Endothelial cell of umbilical vein (primary cell): ENCODE measurements at regions not wholly inside any gene's neighbourhood (a gene's known extent, or its start where the extent isn't known, plus 50 kb on each side); places are given as distances from the start of the nearest gene placed in this dataset.

Experiments
- CTCF ChIP-seq, 2 donors: IDR thresholded peaks; 1 replicate in 1 of 2; 2 replicates in 1 of 2; pipeline ENCODE4 v1.5.1; 2011; ENCODE audit warnings: low read length in 2 of 2, mild to moderate bottlenecking in 2 of 2, moderate library complexity in 2 of 2, control low read depth in 1 of 2, inconsistent platforms in 1 of 2, low read depth in 1 of 2; ENCODE audit not compliant: insufficient read depth in 1 of 2; ENCODE audit errors: extremely low read depth in 1 of 2
- EZH2 ChIP-seq: IDR thresholded peaks from 2 replicates; pipeline ENCODE4 v1.6.1; 2012; ENCODE audit warnings: borderline replicate concordance, low read depth, mild to moderate bottlenecking, moderate library complexity, low read length, inconsistent platforms; ENCODE audit not compliant: severe bottlenecking
- FOS ChIP-seq: IDR thresholded peaks from 2 replicates; pipeline ENCODE4 v1.6.1; 2011; ENCODE audit warnings: mild to moderate bottlenecking, low read length, moderate library complexity, borderline replicate concordance; ENCODE audit not compliant: insufficient read depth
- MAX ChIP-seq: IDR thresholded peaks from 2 replicates; pipeline ENCODE4 v1.6.1; 2011; ENCODE audit not compliant: insufficient read depth, insufficient read length
- MYC ChIP-seq: IDR thresholded peaks from one replicate; pipeline ENCODE4 v1.6.1; 2011; ENCODE audit warnings: mild to moderate bottlenecking, low read depth, low read length
- POLR2A ChIP-seq: IDR thresholded peaks from 2 replicates; pipeline ENCODE4 v1.6.1; 2012; ENCODE audit warnings: low read depth, mild to moderate bottlenecking, control low read depth, low read length
- POLR2AphosphoS5 ChIP-seq: IDR thresholded peaks from 2 replicates; pipeline ENCODE4 v1.6.1; 2012; ENCODE audit warnings: low read depth, mild to moderate bottlenecking, control low read depth, low read length, moderate library complexity; ENCODE audit not compliant: insufficient read depth

GRCh38 chr16:65384441-65384840, 262.6 kb upstream of the CDH11 start:
- TF ChIP-seq CTCF (IDR thresholded peaks at IDR 0.05; ENCODE audit: extremely low read depth in 1 of 2, insufficient read depth in 1 of 2, low read depth in 1 of 2, low read length in 2 of 2) (no peak), POLR2A (no peak), MAX (no peak), FOS (no peak), MYC (no peak), EZH2 (no peak), POLR2AphosphoS5 (no peak)
